NCI-H82 (cell line): ENCODE measurements at regions not wholly inside any gene's neighbourhood (a gene's known extent, or its start where the extent isn't known, plus 50 kb on each side); places are given as distances from the start of the nearest gene placed in this dataset.
A peak's percentile ranks its signal among the peaks of the same experiment; 100 is the strongest.

Source experiments
- DNase-seq: peaks from one replicate; lab custom pipeline; 2025; lab: John Stamatoyannopoulos, UW

- DNase-seq: no peak
Observed at GRCh38 chr14:97723819-97724218, 926.6 kb downstream of the VRK1 start.

GRCh38 chr14:97724265-97724731, 927.1 kb downstream of the VRK1 start:
- no peak for DNase-seq

- DNase-seq: no peak
Observed at GRCh38 chr14:97726676-97727075, 929.5 kb downstream of the VRK1 start.

- DNase-seq: no peak
Observed at GRCh38 chr14:97730706-97731105, 933.5 kb downstream of the VRK1 start.

- DNase-seq: no peak
Observed at GRCh38 chr14:97731800-97732199, 934.6 kb downstream of the VRK1 start.

- DNase-seq: no peak
Observed at GRCh38 chr14:97747316-97747715, 950.1 kb downstream of the VRK1 start.

- DNase-seq: no peak
Observed at GRCh38 chr14:97748616-97749015, 951.4 kb downstream of the VRK1 start.

- DNase-seq: peak; percentile 84
Observed at GRCh38 chr14:97757491-97757890, 960.3 kb downstream of the VRK1 start.

- no peak for DNase-seq
Observed at GRCh38 chr14:97760050-97760449, 962.9 kb downstream of the VRK1 start.

- no peak for DNase-seq
Observed at GRCh38 chr14:97762386-97762785, 965.2 kb downstream of the VRK1 start.

- no peak for DNase-seq
Observed at GRCh38 chr14:97771340-97772045, 974.3 kb downstream of the VRK1 start.

GRCh38 chr14:97773598-97773997, 976.4 kb downstream of the VRK1 start:
- no peak for DNase-seq

GRCh38 chr14:97776890-97777558, 979.8 kb downstream of the VRK1 start:
- DNase-seq: no peak

- DNase-seq: no peak
Observed at GRCh38 chr14:97777622-97778355, 980.6 kb downstream of the VRK1 start.

GRCh38 chr14:97779140-97779539, 982.0 kb downstream of the VRK1 start:
- no peak for DNase-seq

GRCh38 chr14:97780804-97781203, 983.6 kb downstream of the VRK1 start:
- no peak for DNase-seq

GRCh38 chr14:97781961-97782360, 984.8 kb downstream of the VRK1 start:
- no peak for DNase-seq

- no peak for DNase-seq
Observed at GRCh38 chr14:97782871-97783414, 985.8 kb downstream of the VRK1 start.

- DNase-seq: no peak
Observed at GRCh38 chr14:97785495-97785894, 988.3 kb downstream of the VRK1 start.

- DNase-seq: peak; percentile 2
Observed at GRCh38 chr14:97788364-97788763, 991.2 kb downstream of the VRK1 start.

GRCh38 chr14:97788846-97789526, 991.8 kb downstream of the VRK1 start:
- DNase-seq: no peak

GRCh38 chr14:97791072-97791471, 993.9 kb downstream of the VRK1 start:
- no peak for DNase-seq
